MM.1S (cell line): ENCODE measurements at regions not wholly inside any gene's neighbourhood (a gene's known extent, or its start where the extent isn't known, plus 50 kb on each side); places are given as distances from the start of the nearest gene placed in this dataset.

ENCODE experiments used
- DNase-seq: peaks from one replicate; pipeline ENCODE4 v3.0.0-alpha.2; 2015
- H2AFZ ChIP-seq: fragments of 300-600 bp; sonication (generic); 2 replicates; pipeline ENCODE4 v1.6.0; 2016; ENCODE audit warnings: antibody characterized with exemption, low read length
- H3F3A ChIP-seq: fragments of 300-600 bp; sonication (generic); 2 replicates; pipeline ENCODE4 v1.6.1; 2016; ENCODE audit warnings: mild to moderate bottlenecking, antibody characterized with exemption, low read length, moderate library complexity, mixed read lengths; ENCODE audit not compliant: insufficient read depth
- H3K27ac ChIP-seq: fragments of 300-600 bp; sonication (generic); 2 replicates; pipeline ENCODE4 v1.5.1; 2016; ENCODE audit warnings: mild to moderate bottlenecking, low read length
- H3K27me3 ChIP-seq: fragments of 300-600 bp; sonication (generic); replicated peaks from 2 replicates; pipeline ENCODE4 v1.6.0; 2016; ENCODE audit warnings: low read length; ENCODE audit not compliant: insufficient read depth
- H3K36me3 ChIP-seq: fragments of 300-600 bp; sonication (generic); replicated peaks from 2 replicates; pipeline ENCODE4 v1.6.1; 2016; ENCODE audit warnings: mild to moderate bottlenecking, low read length, mixed read lengths; ENCODE audit not compliant: insufficient read depth
- H3K4me1 ChIP-seq: fragments of 300-600 bp; sonication (generic); 2 replicates; pipeline ENCODE4 v1.6.1; 2016; ENCODE audit warnings: low read length, mixed read lengths
- H3K4me2 ChIP-seq: fragments of 300-600 bp; sonication (generic); 2 replicates; pipeline ENCODE4 v1.6.0; 2016; ENCODE audit warnings: low read depth, low read length
- H3K4me3 ChIP-seq: fragments of 300-600 bp; sonication (generic); 2 replicates; pipeline ENCODE4 v1.5.1; 2016; ENCODE audit warnings: low read length, mixed read lengths
- H3K79me2 ChIP-seq: fragments of 300-600 bp; sonication (generic); 2 replicates; pipeline ENCODE4 v1.6.1; 2016; ENCODE audit warnings: mixed run types, low read length, mixed read lengths
- H3K9ac ChIP-seq: fragments of 300-600 bp; sonication (generic); 2 replicates; pipeline ENCODE4 v1.6.1; 2016; ENCODE audit warnings: low read length, mixed read lengths
- H3K9me2 ChIP-seq: fragments of 300-600 bp; sonication (generic); replicated peaks from 2 replicates; pipeline ENCODE4 v1.6.1; 2016; ENCODE audit warnings: mild to moderate bottlenecking, low read length, mixed read lengths; ENCODE audit not compliant: insufficient read depth
- H3K9me3 ChIP-seq: fragments of 300-600 bp; sonication (generic); replicated peaks from 2 replicates; pipeline ENCODE4 v1.6.1; 2016; ENCODE audit warnings: mild to moderate bottlenecking, low read length, mixed read lengths; ENCODE audit not compliant: insufficient read depth
- H4K20me1 ChIP-seq: fragments of 300-600 bp; sonication (generic); 2 replicates; pipeline ENCODE4 v1.6.1; 2016; ENCODE audit warnings: mild to moderate bottlenecking, low read length, moderate library complexity, mixed read lengths; ENCODE audit not compliant: insufficient read depth
- CTCF ChIP-seq: fragments of 300-600 bp; sonication (generic); IDR thresholded peaks from 2 replicates; pipeline ENCODE4 v1.5.1; 2016; ENCODE audit warnings: antibody characterized with exemption, low read length, mixed read lengths
- EZH2 ChIP-seq: fragments of 300-600 bp; sonication (generic); optimal IDR thresholded peaks from 2 replicates; pipeline ENCODE3; 2017; ENCODE audit warnings: low read depth, mild to moderate bottlenecking, antibody characterized with exemption, low read length, mixed read lengths
- EZH2phosphoT487 ChIP-seq: fragments of 300-600 bp; sonication (generic); IDR thresholded peaks from 2 replicates; pipeline ENCODE4 v1.6.1; 2018; ENCODE audit warnings: antibody characterized with exemption, low read length

DNA sequence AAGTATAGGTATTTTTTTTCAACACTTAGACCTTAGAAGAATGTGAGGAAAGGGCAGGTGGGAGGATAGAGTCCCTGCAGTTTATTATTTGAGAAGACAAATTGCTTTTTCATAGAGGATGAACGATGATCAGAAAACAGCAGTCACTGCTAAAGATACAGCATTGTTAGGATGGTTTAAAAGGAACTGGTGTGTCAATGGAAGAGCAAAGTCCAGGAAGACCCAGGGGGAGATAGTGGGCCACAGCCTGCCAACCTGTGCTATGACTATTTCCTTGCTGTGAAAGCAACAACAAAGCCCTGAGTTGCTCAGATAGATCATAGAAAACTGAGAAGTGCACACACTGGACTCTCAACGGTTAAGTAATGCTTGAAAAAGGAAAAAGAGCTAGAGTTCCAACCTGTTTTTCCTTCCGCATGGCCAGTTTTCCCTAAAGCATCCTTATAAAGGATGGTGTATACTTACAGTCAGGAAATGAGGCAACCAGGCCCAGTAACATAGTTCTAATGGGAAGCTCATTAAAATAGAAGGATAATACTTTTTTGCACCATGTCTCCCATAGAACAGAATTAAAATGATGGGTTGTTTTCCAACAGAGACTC, 153.8 kb downstream of the CEMIP2 start:
- no peaks in the 10 kb centered on the region for H3K27me3 ChIP-seq
- H3K27ac ChIP-seq = no peak overlapping the region
- no peaks in the 10 kb centered on the region for H3F3A ChIP-seq
- no peak for TF ChIP-seq EZH2phosphoT487
- TF ChIP-seq EZH2 = no peak
- no peak for TF ChIP-seq CTCF
- H3K4me1 ChIP-seq = no peaks in the 10 kb centered on the region
- no peak overlapping the region for H3K9ac ChIP-seq
- no peak overlapping the region for H3K4me3 ChIP-seq
- H2AFZ ChIP-seq = no peak overlapping the region
- H3K36me3 ChIP-seq = no peaks in the 10 kb centered on the region
- no peaks in the 10 kb centered on the region for H3K9me3 ChIP-seq
- H3K4me2 ChIP-seq = no peak overlapping the region
- H3K79me2 ChIP-seq = no peaks in the 10 kb centered on the region
- H4K20me1 ChIP-seq = no peaks in the 10 kb centered on the region
- no peak for DNase-seq
- no peaks in the 10 kb centered on the region for H3K9me2 ChIP-seq

DNA sequence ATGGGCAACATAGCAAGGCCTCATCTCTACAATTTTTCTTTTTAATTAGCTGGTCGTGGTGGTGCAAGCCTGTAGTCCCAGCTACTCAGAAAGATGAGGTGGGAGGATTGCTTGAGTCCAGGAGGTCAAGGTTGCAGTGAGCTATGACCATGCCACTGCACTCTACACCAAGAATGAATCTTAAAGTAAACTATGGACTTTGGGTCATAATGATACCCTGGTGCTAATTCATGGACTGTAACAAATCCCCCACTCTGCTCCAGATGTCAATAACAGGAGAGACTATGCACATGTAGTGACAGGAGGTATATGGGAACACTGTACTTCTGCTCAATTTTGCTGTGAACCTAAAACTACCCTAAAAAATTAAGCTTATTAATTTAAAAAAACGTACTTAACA, 155.4 kb downstream of the CEMIP2 start:
- TF ChIP-seq CTCF = no peak
- no peak for TF ChIP-seq EZH2
- no peak for TF ChIP-seq EZH2phosphoT487
- Histone ChIP-seq H3K4me1 (no peaks in the 10 kb centered on the region), H3K9me2 (no peaks in the 10 kb centered on the region), H3K4me3 (no peak overlapping the region), H3K27me3 (no peaks in the 10 kb centered on the region), H3K9me3 (no peaks in the 10 kb centered on the region), H3K4me2 (no peak overlapping the region), H3K36me3 (no peaks in the 10 kb centered on the region), H3K27ac (no peak overlapping the region), H2AFZ (no peak overlapping the region), H4K20me1 (no peaks in the 10 kb centered on the region), H3F3A (no peaks in the 10 kb centered on the region), H3K79me2 (no peaks in the 10 kb centered on the region), H3K9ac (no peak overlapping the region)
- no peak for DNase-seq

DNA sequence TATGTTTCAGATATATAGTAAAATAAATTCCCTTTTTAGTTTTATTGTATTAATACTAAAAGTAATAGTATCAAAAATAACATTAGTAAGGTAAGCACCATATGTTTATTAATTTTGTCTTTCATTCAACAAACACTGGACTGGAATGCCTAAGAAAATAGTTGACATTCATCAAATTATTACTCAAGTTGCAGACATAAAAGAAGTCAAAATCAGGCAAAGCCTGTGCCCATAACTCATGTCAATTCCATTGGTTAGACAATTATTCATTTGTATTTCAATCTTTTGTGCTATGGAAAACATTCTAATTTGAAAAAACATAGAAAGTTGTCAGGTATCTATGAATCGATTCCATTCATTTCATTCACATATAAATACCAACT, 158.9 kb downstream of the CEMIP2 start:
- H3F3A ChIP-seq = no peaks in the 10 kb centered on the region
- no peak overlapping the region for H3K27ac ChIP-seq
- no peaks in the 10 kb centered on the region for H3K36me3 ChIP-seq
- no peak overlapping the region for H3K4me2 ChIP-seq
- no peaks in the 10 kb centered on the region for H4K20me1 ChIP-seq
- H3K4me3 ChIP-seq = no peak overlapping the region
- H3K79me2 ChIP-seq = no peaks in the 10 kb centered on the region
- no peak for DNase-seq
- H2AFZ ChIP-seq = no peak overlapping the region
- no peaks in the 10 kb centered on the region for H3K27me3 ChIP-seq
- H3K9ac ChIP-seq = no peak overlapping the region
- H3K9me3 ChIP-seq = no peaks in the 10 kb centered on the region
- H3K4me1 ChIP-seq = no peaks in the 10 kb centered on the region
- no peak for TF ChIP-seq EZH2phosphoT487
- TF ChIP-seq CTCF = no peak
- no peak for TF ChIP-seq EZH2
- H3K9me2 ChIP-seq = no peaks in the 10 kb centered on the region
